Esophagus mucosa (tissue), 1 donor: ENCODE measurements at regions not wholly inside any gene's neighbourhood (a gene's known extent, or its start where the extent isn't known, plus 50 kb on each side); places are given as distances from the start of the nearest gene placed in this dataset.
"Not testable (repeated sequence)": the region's sequence is repeated elsewhere in the genome, so short reads cannot be mapped to it uniquely, and the experiment has no call there.

Experiments used
- ATAC-seq: fragments of 200-7000 bp; cut with Tn5 transposase; one replicate; pipeline ENCODE4 v1.9.1; 2020
- donor health status: DM: yes; HTN: yes; CAD: no.

DNA sequence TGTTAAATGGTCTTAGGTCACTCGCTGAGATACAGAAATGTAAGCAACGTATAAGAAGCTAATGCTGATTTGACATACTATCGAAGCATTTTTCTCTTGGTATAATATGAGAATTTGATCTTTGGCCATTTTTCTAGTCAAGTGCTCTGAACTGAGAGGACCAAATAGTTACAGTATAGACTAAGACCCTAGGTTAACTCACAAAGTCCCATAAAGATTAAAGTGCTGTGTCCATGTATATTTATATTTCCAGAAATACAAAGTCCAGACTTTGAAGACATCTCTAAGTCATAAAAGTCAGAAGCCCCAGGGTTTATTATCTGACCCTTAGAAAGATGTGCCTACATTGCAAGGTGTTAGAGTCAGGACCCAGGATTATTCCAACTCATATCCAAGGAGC lies 752.4 kb upstream of the COX7C start:
- no peak for ATAC-seq

GRCh38 chr5:85868070-85868469 lies 749.7 kb upstream of the COX7C start:
- no peak for ATAC-seq

GRCh38 chr5:85893996-85894395 lies 723.7 kb upstream of the COX7C start:
- no peak for ATAC-seq

- no peak for ATAC-seq
Measured at GRCh38 chr5:85896514-85896913, 721.2 kb upstream of the COX7C start.

- no peak for ATAC-seq
Measured at GRCh38 chr5:85906460-85906859, 711.3 kb upstream of the COX7C start.

DNA sequence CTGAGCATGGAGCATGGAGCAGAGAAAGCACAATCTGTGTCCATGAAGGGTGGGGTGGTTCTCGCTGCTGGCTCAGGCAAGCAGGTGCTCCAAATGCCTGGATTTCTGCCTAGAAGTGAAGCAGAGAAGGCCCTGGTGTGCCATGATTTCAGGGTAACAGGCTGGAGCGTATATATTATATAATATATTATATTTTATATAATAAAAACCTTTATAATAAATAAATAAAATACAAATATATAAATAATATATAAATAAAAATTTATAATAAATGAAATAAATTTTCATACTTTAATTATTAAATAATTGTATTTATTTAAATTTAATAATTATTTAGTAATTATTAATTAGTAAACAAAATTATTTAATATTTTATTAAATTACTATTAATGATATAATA lies 707.4 kb upstream of the COX7C start:
- ATAC-seq, result no peak

DNA sequence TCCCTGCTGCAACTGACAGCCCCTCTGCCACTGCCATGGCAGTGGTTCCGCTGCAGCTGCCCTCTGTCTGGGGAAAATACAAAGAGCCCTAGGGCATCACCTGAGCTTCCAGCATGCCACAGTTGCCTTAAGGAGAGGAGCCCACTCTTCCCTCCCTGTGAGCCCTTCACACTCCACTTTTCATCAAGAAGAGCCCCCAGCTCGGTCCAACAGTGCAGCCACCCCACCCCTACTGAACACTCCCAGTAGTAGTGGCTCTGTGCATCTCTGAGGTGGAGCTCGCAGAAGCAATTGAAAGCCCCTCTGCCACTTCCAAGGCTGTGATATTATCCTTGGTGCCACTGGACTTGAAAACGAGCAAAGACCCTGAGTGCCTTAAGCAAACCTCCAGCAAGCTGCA lies 696.8 kb upstream of the COX7C start:
- no peak for ATAC-seq

DNA sequence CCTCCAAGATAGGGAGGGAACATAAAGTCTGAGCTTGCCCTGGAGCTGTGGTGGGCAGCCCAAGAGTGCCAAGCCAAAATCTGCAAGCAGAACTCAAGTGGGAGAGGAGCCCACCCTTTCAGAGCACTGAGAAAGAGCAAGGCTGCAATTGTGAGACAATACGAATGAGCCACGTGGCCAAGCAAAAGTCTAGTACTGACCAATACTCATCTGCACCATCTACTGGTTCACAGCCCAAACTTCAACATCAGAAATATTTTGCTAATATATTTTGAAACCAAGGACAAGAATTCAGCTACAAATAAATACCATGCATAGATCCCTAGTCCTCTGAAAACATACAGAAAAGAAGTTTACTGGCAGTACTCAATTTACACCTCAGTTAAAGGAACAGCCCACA lies 696.2 kb upstream of the COX7C start:
- no peak for ATAC-seq

DNA sequence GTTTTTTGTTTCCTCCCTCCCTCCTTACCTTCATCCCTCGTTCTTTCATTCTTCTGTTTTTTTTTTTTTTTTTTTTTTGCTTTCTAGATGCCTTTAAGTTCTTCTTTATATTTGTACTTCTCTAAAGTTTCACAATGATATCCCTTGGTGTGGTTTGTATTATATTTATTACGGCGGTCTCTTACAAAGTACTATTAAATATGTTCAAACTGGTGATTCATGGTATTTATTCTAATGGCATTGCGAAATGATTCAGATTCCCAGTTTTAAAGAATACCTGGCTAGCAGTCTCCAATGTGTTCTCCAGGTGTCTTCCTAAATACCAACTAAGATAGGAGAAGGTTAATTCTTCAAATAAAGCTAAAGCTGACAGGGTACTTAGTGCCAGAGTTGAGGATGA lies 690.1 kb upstream of the COX7C start:
- no peak for ATAC-seq

DNA sequence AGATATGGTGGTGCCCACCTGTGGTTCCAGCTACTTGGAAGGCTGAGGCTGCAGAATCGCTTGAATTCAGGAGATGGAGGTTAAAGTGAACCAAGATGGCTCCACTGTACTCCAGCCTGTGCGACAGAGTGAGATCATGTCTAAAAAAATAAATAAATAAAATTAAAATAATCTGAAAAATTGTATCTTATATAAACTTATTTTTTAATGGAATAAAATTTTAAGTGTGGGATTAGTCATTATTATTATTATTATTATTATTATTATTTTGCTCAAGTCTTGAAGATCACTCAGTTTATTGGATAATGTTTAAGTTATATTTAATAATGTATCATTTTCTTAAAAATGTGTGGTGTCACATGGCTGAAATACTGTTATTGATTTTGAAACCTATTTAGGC lies 688.0 kb upstream of the COX7C start:
- no peak for ATAC-seq

- ATAC-seq, result no peak
Measured at GRCh38 chr5:85931220-85931619, 686.5 kb upstream of the COX7C start.

DNA sequence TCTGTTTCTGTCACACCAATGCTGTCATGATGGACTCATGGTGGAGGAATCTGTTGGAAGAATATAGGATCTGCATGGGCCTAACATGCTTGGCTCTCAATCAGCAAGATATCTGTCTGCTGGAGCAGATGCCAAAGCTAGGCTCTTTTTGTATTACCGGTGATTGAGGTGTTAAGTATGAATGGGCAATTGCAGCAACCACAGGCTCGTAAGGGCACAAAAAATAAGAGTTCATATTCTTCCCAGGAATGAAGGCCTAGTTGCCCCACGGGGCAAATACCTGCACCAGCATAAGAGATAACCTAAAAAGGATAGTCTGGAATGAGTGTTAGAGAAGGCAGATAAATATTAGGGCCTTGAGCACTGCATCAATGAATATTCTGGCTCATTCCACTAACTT lies 679.5 kb upstream of the COX7C start:
- ATAC-seq, result no peak

DNA sequence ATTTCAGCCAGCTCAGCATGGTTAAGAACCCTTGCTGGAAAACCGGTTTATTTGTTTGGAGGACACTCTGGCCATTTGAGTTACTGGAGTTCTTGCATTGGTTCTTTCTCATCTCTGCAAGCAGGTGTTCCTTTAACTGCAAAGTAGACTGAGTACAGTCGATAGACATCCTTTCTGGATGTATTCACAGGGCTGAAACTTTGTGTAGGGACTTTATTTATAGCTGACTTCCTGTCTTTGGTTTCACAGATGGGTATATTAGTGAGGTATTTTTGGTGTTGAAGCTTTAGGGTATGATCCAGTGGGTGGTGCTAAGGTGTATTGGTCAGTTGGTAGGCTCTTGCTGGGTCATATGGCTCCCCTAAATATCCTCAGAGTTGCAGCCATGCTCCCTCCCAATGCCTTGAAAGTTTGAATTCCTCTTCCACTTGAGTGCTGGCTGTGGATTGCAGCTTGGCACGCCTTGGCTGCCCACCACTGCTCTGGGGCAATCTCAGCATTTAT lies 666.0 kb upstream of the COX7C start:
- no peak for ATAC-seq

DNA sequence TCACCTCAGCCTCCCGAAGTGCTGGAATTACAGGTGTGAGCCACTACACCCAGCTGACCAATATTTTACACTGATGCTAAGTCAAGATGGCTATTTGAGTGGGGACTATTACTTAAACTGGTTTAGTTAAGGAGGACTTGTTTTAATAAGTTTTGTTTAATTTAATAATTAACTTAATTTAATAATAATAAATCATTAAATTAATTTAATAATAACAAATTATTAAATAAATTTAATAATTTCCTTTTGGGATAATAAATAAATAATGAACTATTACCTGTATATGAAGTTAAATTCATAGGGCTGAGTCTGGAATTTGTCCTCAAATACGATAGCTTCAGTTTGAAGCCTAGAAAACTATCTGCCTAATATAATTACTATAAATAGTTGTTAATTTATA lies 665.1 kb upstream of the COX7C start:
- ATAC-seq, result no peak

DNA sequence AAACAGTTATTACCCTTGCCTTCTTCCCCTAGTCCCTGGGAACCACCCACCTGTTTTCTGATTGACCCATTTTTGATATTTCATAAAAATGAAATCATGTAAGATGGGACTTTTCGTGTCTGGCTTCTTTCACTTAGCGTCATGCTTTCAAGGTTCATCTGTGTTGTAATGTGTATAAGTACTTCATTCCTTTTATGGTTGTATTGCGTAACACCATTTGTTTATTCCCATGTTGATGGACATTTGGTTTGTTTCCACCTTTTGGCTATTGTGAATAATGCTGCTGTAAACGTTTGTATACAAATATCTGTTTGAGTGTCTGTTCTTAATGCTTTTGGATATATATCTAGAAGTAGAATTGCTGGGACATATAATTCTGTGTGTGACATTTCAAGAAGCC lies 650.1 kb upstream of the COX7C start:
- no peak for ATAC-seq

GRCh38 chr5:85972539-85972938 lies 645.2 kb upstream of the COX7C start:
- no peak for ATAC-seq

DNA sequence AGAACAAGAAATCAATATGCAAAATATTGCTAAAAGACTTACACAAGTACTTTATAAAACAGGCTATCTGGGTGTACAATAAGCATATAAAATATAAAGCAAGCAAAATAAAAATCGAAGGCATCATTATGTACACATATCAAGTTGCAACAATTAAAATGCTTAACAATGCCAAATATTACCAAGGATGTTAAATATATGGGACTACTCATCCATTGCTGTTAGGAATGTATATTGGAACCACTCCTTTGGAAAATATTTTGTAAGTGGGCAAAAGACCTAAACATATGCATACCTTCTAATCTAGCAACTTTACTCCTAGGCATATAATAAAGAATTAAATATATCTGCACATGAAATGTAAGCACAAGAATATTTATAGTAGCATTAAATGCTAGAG lies 632.6 kb upstream of the COX7C start:
- no peak for ATAC-seq

DNA sequence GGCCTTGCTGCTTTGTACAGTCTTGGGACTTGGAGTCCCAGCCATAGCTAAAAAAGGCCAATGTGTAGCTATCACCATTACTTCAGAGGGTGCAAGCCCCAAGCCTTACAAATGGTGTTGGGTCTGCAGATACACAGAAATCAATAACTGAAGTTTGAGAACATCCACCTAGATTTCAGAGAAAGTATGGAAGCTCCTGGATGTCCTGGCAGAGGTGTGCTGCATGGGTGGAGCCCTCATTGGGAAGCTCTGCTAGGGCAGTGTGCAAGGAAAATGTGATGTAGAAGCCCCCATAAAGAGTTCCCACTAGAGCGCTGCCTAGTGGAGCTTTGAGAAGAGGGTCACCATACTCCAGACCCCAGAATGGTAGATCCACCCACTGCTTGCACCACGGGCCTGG lies 626.7 kb upstream of the COX7C start:
- ATAC-seq, result no peak

GRCh38 chr5:85994653-85995052 lies 623.1 kb upstream of the COX7C start:
- ATAC-seq, result not testable (repeated sequence)

DNA sequence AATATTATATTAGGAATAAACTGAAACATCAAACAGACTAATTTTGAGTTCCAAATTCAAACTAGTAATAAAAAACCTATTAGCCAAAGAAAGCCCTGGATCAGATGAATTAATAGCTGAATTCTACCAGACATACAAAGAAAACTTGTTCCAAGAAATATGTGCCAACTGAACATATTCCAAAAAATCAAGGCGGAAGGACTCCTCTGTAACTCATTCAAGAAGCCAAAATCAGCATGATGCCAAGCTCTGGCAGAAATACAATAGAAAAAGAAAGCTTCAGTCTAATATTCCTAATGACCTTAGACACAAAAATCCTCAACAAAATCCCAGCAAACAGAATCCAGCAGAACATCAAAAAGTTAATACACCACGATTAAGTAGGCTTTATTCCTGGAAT lies 619.1 kb upstream of the COX7C start:
- no peak for ATAC-seq

GRCh38 chr5:86008293-86008692 lies 609.4 kb upstream of the COX7C start:
- ATAC-seq, result no peak

DNA sequence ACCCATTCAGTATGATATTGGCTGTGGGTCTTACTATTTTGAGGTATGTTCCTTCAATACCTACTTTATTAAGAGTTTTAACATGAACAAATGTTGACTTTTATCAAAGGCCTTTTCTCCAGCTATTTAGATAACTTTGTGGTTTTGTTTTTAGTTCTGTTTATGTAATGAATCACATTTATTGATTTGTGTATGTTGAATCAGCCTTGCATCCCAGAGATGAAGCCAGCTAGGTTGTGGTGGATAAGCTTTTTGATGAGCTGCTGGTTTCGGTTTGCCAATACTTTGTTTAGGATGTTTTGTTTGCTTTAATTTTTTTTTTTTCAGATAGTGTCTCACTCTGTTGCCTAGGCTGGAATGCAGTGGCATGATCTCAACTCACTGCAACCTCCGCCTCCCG lies 609.0 kb upstream of the COX7C start:
- ATAC-seq, result no peak

DNA sequence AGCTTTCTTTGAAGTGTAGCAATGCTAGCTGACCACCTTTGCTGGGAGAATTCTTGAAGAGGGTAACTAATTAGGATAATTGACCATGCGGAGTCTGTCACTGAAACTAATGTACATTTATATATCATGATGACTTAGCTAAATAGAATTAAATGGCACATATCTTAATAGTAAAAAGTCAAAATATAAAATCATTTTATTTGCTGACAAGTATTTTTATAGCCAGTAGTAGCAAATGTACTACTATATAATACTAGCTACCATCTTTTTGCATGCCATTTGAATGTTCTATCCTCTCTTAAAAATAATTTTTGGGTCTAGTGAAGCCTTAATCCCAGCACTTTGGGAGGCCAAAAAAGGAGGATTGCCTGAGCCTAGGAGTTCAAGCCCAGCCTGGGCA lies 605.8 kb upstream of the COX7C start:
- no peak for ATAC-seq

DNA sequence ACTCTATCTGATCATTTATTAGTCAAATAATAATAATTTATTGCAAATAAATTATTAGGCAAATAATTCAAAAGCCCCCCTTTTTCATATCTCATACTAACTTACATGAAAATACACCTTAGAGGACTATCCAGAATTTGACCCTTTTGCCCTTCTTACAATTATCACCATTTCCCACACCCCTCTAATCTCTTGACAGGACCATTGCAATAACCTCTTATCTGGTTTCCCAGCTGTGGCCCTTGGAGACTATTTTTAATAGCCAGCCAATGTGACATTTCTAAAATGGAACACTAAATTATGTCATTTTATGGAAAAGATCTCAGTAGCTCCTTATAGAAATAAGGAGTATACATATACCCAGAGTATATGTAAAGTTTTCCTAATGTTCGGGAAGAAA lies 588.4 kb upstream of the COX7C start:
- ATAC-seq, result no peak

- no peak for ATAC-seq
Measured at GRCh38 chr5:86030753-86031152, 587.0 kb upstream of the COX7C start.

GRCh38 chr5:86038566-86038965 lies 579.2 kb upstream of the COX7C start:
- ATAC-seq, result no peak
